ENCODE measurements at regions not wholly inside any gene's neighbourhood (a gene's known extent, or its start where the extent isn't known, plus 50 kb on each side); places are given as distances from the start of the nearest gene placed in this dataset.

- TF ChIP-seq TARDBP (IDR thresholded peaks at IDR 0.05; ENCODE audit: borderline replicate concordance): no peak
- no peak for TF ChIP-seq RAD51 (IDR thresholded peaks at IDR 0.05)
- no peak for TF ChIP-seq LARP7 (IDR thresholded peaks at IDR 0.05)
These were observed 354.0 kb upstream of the CDH8 start for GRCh38 chr16:62390214-62390613.
